NCI-H345 treated with DMSO at 0.1 percent for 48 hours (cell line): ENCODE measurements at regions not wholly inside any gene's neighbourhood (a gene's known extent, or its start where the extent isn't known, plus 50 kb on each side); places are given as distances from the start of the nearest gene placed in this dataset.

Experiments
- DNase-seq: peaks from one replicate; lab custom pipeline; 2025; ENCODE audit not compliant: unreplicated experiment; lab: John Stamatoyannopoulos, UW

DNA sequence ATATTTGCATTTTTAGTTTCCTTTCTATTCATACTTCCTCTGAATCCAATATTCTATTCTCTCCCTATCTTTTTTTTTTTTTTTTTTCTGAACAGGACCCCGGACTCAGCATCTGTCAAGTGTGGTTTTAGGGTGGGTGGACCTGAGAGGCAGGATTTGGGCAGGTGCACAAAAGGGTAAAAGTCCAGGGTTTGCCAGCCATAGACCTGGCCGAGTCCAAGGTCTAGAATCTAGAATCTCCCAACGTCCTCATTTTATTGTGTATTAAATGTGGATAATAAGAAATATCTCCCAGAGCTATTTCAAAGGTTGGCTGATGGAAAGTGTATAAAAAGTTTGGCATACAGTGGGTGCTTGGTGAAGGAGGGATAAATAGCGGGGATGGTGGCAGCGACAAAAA, 273.3 kb upstream of the MAF start:
- no peak for DNase-seq

DNA sequence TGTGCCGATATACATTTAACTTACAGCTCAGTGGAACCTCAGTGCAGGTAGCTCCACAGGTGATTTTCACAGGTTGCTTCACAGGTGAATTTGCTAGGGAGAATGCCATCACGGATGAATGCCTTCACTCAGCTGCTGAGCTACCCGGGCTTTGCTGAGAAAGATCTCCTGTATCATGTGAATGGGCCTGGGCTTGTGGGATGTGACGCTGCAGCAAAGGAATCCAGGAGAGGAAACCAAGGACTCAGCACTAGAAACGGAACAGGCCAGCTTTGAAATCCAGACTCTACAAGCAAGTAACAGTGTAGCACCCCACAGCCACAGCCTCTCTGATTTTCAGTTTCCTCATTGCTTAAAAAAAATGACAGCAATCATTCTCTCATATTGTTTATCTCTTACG, 271.4 kb upstream of the MAF start:
- no peak for DNase-seq

DNA sequence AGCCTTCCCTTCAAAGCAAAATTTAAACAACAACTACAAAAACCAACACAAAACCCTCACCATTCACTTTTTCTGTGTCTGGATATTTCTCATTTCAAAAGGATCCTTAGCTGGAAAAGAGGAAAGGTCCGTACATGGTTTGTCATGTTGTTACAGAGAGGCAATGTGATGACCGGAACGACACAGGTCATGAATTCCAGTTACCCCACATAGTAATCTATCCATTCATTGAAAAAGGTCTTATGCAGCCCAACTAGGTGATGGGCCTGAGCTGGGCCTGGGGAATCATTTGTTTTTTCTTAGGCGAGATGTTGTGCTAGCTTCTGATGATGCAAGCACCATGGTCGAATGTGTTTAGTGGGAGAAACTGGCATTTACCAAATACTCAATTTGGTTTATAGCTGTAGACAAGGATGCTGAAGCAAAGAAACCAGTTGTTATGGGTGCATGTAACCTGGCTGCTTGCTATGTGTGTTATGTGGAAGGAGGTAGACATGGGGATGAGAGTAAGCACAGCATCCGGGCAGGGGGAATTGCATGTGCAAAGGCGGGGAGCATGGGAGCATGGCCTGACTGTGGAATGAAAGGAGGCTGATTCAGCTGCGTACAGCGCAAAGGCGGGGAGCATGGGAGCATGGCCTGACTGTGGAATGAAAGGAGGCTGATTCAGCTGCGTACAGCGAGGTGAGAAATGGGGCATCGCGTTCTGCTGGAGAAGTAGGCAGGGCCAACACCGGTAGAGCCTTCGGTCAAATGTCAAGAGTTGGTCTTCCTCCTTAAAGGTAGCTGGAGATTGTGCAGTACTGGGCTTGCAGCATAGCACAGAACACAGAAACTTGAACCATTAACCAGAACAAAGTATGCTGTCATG, 269.7 kb upstream of the MAF start:
- no peak for DNase-seq

DNA sequence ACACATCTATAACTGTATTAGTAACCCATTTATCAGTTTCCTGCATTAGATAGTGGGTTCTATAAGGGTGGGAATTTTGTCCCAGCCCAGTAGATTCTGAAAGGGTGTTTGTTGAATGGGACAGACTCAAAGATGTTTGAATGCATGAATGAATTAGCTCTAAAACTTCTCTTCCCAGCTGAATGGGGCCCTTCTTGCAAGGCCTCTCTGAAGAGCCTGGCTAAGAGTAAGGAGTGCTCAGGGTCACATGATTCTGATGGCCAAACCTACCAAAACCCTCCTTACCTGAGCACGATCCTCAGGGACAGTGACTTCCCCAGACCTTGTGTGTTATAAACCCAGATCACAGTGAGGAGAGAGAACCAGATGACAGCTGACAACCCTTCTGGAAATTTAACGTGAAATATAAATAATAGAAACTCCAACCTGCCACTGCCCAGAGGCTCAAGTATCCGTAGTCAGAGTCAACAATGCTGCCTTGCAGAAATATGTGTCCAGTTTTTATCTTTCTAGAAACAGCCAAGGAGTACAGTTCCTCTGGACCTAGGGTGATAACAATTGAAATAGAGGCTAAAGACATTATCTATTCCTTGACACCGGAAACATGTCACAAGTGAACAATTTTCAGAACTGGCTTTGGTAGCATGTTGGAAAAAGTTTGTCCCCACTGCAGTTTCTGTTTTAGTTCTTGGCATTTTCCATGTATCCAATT, 268.9 kb upstream of the MAF start:
- DNase-seq, result no peak

DNA sequence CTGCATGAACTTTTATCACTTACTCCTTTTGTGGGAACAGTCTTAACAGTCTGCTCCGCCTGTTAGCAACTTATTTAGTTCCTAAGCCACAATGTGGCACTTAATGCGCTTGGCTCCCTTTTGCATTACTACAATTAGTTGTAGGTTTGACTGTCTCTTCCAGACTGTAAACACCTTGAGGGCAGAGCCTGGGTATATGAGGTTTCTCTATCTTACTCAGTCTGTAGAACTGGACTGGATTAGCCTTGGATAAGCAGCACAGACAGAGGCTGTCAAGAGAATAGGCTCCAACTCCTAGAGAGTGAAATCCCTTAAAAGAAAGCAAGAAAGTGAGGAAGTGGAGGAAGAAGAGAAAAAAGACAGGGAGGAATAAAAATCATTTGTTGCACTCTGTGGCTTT, 268.3 kb upstream of the MAF start:
- DNase-seq, result no peak

DNA sequence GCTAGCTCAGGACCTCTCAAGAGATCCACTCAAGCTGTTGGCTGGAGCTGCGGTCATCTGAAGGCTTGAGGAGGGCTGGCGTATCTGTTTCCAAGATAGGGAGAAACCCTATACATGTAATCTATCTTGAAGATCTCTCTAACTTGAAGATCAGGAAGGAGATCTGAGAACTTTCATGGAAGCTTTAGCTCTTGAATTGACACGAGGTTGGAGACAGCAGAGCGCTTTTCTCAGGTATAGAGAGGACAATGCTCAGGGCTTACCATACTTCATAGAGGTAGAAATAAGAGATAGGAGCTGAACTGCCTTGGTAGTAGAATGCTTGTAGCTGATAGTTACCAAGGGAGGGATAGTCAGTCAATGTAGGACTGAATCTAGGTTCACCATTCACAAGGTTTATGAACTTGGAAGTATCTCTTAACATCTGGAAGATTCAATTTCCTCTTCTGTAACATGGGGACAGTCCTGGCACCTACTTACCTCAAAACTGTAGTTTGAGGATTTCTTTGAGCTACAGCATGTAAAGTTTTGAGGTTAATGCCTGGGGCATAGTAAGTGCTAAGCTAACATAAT, 267.0 kb upstream of the MAF start:
- no peak for DNase-seq

DNA sequence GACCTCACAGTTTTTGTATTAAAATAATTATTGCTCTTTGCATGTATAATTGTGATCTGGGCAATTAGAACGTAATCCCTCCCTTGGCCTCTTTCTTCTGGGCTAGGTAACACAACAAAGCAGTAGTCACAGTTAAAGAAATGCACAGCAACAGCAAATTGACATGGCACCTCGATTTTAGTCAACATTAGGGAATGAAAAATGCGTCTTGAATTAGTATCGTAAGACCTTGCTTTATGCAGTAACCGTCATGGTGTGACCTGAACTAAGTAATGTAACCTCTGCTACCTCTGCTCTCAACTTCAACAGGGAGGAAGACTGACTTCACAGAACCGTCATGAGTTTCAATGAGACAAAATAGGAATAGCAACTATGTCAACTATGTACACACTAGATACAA, 265.4 kb upstream of the MAF start:
- DNase-seq, result no peak

DNA sequence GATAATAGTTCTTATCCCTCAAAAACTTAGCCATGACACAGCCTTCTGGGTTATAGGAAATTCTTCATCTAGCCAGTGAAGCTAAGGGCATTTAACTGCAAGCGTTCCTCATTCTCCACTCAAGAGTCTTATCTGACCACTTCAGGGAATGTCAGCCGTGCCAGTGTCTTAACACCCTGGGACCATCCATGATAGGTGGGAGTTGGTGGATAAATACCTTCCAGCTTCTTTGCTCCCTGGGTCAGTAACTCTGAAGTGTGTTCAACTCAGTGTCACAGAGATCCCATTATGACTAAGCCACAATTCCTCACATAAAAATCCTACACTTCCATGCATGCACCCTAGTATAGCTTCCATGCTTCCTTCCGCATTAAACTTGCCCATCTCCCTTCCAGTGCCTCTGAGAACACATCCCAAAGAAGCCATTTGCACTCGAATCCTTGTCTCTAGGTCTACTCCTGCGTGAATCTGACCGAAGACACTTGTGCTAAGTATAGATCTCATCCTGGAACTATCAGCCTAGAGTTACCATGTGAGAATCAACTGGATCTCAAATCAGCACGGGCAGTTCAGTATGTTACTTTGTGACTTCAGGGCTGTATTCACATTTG, 264.3 kb upstream of the MAF start:
- no peak for DNase-seq

DNA sequence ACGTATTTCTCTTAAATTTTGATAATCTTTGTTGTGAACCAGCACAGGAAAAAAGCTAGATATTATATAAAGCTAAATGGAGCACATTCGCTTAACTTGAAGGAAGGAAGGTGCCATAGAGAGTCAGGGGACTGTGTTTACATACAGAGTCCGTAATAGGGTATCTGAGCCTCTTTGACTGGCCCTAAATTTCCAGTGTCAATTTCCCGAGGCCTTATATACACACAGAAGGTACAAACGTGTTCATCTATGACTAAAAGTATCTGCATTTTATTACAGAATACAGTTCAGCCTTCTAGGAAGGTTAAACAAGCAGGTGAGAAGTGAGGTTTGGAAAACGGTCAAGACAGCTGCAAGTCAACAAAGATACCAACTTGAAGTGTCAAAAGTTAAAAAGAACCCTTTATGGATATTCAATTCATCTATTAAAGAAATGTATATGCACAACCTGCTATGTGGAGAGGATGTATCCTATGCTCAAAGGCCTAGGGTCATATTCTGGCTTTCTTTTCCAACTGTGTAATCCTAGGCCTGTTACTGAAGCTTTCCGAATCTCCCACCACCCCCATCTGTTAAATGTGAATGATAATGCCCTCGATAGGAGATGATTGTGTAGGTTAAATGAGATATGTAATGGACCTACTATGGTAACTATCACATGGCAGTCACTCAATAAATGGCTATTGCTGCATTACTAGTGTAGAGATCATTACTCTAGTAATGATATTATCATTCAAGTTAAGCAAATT, 263.7 kb upstream of the MAF start:
- DNase-seq, result no peak

DNA sequence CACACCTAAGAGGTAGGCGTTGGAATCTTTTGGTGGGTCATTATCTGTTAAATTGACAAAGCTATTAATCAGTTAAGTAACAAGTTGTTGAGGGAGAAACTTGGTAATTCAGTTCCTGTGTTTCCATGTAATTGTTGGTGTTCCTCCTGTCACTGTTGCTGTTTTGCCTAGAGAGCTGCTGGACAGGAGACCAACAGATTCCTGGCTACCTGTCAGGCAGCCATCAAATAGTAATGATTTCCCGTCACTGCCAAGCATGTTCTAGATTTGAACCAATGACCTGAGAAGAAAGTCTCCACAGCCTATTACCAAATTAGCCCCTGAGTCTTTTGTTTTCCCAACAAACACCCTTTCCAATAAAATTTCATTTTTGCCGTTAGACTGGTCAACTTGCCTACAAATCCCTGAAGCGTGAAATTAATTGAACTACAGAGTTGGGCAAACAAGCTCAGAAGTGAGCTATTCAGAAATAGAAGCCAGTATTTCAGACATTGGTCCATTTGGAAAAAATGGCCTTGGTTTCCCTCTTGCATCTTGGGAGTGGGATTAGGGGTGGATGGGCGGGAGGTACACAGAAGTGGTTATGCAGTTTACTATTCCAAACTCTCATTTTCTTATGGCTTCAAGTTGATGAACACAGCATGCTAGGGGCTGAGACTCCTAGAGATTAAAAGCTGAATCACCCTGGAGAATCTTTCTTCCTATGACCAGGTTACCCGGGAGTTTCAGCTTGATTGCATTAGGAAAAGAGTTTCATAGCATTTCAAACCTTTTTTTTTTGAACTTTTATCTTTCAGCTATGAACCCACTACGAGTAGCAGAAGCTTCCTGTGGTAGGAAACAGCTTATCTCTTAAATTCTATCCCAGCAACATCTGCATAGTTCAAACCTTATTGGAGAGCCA, 262.8 kb upstream of the MAF start:
- DNase-seq, result no peak

DNA sequence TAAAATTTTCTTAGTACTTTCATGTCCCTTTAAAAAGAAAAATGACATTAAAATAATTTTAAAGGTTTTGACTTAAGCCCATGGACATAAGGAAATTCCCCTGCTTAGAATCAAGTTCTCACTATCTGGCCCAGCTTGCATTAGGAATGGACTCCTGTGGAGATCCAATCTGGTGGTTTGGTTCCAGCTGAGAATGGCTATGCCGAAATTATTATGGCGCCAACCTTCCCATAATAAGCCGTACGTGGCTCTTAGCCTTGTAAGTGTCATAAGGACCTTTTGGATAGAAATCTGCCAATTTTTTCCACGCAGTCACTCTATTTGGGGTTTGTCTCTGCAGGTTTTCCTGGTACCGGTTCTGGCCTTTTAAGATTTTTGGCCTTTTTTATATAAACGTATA, 262.1 kb upstream of the MAF start:
- no peak for DNase-seq

DNA sequence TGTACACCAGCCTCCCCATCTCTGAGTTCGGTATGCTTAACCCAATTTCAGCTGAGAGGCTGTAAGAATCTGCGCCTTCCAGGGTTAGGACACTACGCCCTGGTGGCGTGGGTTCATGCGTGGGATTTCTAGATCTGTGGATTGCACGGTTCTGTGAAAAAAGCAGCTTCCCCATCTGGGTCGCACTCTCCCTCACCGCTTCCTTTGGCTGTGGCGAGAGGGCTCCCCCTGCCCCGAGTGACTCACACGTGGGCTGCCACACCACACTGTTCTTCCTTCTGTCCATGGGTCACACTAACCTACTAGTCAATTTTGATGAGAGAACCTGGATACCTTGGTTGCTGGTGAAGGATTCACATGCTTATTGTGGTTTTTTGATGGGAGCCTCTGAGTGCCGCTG, 256.0 kb upstream of the MAF start:
- no peak for DNase-seq

DNA sequence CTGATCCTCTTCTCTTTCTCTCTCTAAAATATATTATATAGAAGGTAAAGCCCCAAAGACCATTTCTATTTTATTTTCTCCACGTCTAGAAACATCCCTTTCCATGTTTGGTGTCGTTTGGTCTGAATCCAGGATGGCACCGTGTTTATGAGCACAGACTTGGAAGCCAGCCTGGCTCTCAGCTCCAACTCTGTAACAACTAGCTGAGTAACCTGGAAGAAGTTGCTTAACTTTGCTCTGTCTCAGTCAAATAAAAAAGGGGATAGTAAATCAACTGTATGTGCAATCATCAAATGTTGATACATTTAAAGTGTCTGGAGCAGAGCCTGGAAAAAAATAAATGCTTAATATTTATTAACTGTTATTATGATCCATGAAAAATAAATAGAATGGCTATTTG, 249.8 kb upstream of the MAF start:
- no peak for DNase-seq

DNA sequence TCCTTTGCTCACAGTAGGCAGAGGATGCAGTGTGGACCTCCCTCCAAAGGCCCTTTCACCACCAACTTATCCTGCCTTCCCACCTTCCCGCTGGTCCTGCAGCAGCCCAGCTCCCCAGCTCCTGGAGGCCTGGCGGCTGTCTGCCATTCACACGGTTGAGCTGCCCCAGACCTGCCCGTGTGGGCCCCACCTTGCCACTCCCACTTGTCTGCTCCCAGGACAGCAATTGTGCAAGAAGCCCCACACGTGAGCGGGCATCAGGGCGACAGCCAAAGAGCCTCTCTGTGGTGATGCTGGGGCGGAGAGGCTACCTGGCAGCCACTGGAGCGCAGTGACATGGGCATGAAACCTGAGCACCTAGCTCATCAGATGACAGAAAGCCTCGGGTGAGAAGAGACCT, 248.6 kb upstream of the MAF start:
- DNase-seq, result no peak

DNA sequence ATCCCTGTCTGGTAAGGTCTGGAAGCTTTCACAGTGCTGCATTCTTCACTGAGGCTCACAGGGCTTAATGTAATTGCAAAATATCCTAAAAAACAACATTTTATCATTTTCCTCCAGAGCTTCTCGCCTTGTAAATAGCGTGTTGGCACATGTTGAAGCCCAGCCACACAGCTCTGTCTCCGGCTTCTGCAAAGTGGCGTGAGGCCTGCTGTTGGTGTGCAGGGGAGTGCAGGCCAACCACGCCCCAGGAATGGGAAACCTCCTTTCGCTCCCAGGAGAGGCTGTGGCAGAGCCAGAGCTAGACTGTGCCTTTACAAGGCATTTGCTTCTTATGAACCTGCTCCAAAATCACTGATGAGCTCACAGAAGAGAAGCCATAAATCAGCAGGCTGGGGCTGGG, 248.2 kb upstream of the MAF start:
- DNase-seq, result no peak

DNA sequence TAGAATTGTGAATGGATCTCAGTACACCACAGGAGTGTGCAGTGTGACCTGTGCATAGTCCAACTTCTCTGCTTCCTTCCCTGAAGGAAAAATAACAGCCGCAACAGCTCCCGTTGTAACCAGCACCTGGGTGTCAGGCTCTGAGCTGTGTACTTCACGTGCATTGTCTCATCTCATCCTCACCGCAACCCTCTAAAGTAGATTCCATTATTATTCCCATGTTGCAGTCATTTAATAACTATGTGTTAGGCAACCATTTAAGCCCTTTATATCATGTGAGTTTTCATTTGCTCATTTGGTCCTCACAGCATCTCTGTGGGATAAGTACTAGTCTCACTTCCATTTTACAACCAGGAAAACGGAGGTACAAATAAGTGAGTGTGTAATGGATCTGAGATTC, 247.0 kb upstream of the MAF start:
- no peak for DNase-seq

DNA sequence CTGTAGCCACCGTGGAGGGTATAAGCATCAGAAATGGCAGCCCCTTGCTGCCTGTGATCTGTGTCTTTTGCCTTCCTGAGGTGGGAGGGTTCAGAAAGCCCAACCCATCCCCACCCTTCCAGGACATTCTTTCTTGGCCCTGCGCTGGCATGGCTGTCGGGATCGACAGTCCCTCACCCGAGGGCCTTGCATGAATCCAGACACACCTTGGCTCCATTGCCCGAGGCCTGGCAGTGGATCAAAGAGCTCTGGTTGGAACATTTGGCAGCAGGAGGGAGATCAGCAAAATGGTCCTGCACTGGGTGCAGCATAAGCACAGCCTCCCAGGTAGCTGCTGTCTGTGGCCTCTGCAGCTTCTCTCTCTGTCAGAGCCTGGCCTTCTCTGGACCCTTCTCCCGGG, 246.6 kb upstream of the MAF start:
- no peak for DNase-seq

DNA sequence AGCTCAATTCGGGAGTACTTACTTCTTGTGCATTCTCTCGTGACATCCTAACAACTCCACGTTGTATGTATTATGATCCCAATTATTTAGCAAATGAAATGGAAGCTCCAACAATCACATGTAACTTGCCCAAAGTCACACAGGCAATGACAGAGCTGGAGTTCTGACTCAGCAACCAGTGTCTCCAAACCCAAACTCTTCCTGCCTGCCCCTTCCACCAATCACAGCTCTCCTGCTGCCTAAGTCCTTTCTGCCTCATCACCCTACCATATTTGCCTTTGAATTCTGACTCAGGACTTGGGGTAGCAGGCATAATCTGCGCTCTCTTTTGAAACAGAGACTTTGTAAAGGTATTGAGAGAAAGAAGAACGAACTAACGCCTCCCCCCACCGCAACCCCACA, 245.2 kb upstream of the MAF start:
- no peak for DNase-seq

DNA sequence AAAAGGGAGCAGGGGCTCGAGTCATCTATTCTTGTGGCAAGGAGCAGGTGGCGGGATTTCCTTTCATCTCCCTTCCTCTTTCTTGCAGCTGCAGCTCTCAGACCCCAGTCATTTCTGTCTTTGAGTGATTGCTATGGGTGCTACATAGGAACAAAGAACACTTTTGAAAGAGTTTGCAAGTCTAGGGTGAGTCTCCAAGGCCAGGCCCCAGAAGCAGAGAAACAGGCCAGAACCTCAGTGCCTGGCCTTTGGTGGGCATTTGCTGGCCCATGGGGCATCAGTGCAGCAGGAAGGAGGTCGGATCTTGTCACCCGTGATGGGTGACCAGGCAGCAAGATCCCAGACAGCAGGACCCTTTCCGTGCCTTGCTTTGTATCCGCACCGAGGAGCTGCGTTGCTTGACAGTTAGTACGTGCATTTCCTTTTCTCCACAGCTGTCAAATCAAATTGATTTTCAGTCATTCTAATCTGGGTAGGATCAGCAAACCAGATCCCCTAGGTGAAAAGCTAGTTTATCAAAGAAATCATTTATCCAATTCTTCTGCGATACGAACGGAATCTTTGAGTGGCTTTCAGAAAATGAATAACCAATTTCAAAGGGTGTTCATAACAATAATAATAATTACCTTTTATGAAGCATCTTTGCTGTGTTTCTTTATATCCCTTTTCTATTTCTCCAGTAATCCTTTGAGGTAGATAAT, 244.6 kb upstream of the MAF start:
- DNase-seq, result no peak

DNA sequence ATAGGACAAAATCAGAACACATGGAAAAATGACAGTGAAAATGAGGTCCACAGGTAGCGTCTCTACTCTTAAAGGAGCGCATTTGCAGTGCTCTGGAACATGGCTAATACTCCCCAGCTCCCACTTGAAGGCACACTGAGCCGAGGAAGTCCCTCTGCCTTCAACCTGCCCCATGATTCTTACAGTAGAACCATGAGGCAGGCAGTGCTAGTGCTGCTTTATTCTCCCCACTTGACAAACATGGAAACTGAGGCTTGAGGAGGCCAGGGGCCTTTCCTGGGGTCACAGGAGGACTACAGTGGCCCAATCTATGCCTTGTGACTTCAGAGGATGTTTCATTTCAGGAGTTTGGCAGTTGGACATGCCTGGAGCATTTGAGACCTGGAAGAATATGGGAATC, 244.1 kb upstream of the MAF start:
- DNase-seq, result no peak
